Ammon's horn (tissue), 1 donor: ENCODE measurements at regions not wholly inside any gene's neighbourhood (a gene's known extent, or its start where the extent isn't known, plus 50 kb on each side); places are given as distances from the start of the nearest gene placed in this dataset.
A peak's percentile ranks its signal among the peaks of the same experiment; 100 is the strongest.
"Not testable (repeated sequence)": the region's sequence is repeated elsewhere in the genome, so short reads cannot be mapped to it uniquely, and the experiment has no call there.

Experiments
- DNase-seq: peaks from one replicate; pipeline ENCODE4 v3.0.0-alpha.2; 2016; ENCODE audit warnings: low spot score

DNA sequence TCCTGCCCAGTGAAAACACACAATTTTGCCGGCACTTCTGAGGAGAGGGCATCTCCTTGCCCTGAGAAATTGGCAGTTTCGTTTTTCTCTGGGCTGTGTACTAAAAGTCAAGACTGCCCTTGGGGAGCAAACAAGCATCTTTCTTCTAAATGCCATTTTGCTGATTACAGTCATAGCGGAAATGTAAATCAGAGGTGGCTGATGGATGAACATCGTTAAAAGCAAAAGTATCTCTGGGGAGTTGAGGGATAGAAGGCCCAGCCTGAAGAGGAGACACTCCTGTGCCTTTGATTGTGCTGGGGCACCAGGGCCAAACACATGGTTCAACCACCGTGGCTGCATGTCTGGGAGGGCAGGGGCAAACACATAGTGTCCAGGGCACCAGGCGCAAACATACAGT, 49.8 kb downstream of the ABCC12 start:
- DNase-seq = no peak

DNA sequence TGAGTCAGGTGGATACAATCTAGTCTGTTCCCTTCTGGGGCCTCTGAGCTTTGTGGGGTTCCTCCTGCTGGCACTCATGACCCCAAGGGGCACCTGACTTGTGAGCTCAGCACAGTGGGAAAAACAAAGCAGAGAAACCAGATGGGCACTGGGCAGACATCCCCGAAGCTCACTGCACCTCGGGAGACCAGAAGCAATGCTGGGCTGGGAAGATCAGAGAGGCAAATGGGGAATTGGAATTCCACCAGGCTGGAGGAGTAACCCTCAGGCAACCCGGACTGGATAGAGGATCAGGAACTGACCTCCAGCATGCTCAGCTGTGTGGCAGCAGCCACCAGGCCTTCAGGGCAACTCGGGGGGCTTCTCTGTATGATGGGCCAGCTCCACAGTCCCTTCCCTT, 50.3 kb downstream of the ABCC12 start:
- DNase-seq = no peak

DNA sequence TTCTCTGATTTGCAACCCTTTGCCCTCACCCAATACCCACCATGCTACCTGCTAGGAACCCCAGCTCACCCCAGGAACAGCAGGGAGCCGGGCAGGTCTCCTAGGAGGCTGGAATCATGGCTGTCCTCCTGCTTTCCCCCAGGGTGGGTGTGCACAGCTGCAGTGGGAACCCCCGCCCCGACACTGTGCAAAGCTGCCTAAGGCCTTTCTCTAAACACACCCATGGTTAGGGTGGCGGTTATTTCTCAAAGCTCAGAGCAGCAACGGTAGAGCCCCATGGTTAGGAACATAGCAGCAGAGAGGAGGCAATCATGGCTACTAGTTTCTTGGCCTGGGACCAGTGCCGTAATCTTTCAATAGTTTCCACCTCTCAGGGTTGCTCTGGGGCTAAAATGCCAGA, 52.2 kb downstream of the ABCC12 start:
- DNase-seq = no peak

DNA sequence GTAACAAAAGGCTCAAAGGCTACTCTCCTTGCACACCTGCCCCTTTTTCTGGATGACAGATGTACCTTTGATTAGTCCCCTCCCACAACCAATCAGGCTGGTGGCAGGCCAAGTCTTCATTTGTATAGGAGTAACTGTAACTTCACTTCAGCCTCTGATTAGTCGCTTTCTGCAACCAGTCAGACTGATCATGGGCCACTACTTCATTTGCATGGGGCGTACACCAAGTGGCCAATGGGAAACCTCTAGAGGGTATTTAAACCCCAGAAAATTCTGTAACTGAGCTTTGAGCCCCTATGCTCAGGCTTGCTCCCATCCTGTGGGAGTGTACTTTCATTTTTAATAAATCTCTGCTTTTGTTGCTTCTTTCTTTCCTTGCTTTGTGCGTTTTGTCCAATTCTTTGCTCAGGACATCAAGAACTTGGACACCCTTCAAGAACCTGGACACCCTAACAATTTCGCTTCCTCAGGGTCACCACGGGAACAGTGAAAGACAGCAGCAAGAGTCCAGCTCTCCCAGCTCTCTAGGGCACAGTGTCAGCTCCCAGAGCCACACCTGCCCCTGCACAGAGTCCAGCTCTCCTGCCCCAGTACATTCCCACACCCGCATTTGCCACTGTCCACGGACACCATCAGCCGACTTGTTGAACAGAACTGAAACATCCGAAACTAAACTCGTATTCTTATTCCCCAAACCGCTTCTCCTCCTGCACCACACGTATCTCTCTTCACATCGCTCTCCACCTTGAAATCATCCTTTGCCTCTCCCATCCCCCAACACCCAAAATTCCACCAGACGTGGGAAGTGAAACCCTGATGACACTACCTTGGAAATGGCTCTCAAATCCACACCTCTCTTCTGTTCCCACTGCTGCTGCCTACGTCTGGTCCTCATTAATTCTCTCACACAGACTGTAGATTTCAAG, 53.4 kb downstream of the ABCC12 start:
- no peak for DNase-seq

DNA sequence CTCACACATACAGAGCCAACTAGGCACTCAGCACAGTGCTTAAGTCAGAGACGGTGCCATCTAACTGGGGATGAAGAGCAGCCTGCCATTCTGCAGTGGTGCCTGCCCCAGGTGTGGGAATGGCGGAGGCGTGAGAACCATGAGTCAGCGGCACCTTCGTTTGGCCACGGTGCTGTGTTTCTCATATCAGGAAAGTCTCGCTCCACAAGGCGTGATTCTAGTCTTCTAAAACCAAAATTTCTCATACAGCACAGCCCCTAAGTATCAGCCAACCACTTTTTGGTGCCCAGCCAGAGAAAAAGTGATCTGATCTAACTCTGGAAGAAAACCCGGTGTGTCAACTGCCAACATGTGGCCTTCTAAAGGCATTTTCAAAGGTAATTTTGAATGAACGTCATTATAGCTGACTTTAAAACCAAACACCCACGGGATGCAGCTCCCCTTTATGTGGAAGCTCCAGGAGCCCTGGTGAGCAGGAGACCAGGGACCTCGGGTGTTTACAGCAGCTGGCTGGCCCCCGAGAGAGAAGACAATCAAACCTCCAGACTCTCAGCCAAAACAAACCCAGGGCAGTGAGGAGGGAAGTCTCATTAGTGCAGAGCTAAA, 54.6 kb downstream of the ABCC12 start:
- DNase-seq = no peak

DNA sequence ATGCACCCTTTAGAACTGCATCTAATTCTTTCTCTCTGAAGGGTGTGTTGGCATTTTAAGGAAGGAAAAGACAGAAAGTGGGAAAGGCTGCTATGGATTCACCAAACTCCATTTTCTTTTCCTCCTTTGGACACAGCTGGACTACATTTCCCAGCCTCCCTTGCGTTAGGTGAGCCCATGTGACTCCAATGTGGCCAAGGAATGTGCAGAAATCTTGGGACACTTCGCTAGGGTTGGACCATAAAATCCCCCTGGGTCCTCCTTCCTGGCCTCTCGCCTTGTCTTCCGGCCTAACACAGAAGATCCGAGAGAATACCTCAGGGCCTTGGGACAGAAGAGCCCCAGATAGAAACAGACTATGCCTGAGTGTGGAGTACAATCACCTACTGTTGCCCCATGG, 56.3 kb downstream of the ABCC12 start:
- DNase-seq = no peak

DNA sequence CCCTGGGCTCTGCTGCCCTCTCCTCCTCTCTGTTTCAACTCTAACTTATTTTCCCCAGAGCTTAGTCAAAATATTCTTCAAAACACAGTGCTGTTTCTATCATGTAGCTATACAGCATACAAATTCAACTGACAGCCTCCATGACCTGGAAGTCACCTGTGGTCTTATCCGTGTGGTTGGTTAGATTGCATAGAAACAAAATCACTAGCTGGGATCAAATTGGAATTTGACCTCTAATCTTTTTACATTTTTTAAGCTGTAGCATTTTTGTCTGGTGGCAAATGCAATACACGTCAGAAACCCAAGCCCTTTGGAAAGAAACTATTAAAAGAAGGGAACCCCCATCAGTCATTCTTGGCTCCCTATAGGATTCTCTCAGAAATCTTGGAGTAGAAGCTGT, 57.3 kb downstream of the ABCC12 start:
- DNase-seq = no peak

DNA sequence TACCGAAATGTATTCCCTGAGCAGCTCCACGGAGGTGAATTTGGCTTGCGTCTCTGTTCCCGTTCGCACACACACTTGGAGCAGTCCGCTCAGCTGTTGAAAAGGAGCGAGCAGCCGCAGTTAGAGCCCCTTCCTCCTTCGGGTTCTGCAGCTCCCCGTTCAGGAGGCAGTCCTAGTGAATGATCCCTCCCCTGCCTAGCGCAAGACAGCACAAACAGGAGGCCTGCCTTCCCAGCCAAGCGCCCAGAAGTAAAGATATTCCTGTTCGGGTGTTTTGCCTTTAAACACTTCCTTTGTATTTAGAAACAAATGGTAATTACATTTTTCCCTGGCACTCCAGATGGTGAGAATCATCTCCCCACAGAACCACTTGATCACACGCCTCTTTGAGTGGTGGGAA, 64.7 kb downstream of the ABCC12 start:
- DNase-seq = peak; percentile 31

DNA sequence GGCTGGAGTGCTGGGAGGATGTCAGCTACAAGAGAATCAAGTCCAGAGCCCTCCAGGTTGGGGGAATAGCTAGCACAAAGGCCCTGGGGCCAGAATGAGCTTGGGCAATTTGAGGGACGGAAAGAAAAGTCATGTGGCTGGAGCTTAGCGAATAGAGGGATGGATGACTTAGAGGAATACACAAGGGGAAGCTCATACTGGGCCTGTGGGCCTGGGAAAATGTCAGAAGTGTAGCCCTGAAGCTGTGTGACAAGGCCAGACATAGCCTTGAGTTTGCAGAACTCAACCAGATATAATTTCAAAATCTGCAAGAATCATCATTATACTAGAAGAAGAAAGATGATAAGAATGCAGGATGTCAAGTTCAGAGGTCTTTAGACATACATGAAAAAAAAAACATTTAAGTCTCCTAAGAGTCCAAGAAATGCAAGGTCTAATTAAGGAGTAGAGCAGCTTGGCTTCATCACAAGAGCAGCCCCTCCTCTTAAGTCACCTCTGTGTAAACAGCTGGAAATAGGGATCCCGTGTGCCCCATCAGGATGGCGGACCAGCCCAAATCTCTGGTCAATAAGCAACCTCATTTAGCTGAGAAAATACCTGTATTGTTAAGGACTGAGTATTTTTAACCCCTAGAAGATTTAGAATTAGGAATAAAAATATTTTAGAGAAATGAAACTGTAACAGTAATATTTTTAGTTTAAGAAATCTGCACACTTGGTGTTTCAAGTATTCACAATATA, 66.6 kb downstream of the ABCC12 start:
- no peak for DNase-seq

DNA sequence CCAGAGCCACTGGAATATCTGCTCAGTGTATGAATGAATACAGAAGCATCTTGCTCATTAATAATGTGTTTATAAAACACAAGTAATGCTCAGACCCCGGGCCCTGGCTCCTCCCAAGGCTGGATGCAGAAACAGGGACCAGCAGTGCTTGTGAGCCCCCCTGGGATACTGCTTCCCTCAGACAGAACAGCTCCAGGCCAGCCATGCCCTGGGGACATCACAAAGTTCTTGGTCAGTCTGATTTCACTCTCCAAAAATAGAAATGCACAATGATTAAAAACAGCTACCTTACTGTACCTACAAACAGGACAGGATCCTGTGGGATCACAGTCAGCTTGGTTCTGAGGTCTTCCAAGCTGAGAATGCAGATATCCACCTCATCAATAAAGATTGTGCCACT, 68.2 kb downstream of the ABCC12 start:
- no peak for DNase-seq

DNA sequence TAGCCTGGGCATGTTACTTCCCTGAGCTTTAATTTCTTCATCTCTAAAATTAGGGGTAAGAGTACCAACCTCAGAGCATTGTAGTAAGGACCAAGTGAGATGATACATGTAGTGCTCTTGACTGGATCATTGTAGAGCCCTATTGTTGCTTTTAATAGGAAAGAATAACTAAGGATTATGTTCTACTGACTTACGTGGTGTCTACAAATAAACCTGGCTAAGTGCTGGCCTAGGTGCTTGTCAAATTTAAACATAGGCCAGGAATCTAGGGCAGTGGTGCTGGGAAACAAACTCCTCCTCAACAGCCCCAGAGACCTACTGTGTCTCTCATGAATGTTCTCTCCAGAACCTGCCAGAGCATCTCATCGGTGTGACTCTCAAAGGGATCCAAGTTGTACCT, 69.4 kb downstream of the ABCC12 start:
- no peak for DNase-seq

DNA sequence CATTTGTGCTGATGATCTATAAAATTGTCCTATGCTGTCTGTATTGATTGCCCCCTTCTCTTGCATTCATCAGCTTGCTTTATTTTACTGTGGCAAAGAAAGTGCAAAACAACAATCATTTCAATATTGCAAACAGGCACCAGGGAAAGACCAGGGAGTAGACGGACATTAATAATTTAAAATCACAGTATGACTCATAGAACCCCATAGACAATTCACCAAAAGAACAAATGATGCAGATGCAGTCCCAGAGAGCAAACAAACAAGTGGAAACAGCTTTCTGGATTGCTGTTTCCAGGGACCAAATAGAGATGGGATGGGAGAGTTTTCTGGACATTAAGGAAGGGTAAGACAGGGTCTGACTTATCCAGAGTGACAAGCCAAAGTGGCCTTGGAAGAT, 70.1 kb downstream of the ABCC12 start:
- no peak for DNase-seq

DNA sequence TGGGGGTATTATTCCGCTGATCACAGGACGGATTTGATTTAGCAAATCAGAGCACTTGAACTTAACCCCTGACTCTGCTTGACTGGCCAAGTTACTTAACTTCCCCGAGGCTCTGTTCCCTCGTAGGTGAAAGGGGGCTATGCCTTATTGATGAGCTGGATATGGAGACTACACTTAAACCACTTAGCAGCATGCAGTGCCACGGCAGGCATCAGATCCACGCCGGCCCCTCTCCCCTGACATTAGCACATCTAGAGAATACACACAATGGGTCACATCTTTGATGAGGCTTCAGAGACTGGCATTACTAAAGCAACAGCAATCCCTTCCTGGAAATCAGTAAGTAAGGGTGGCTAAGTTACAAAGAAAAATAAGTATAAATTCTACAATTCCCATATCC, 71.0 kb downstream of the ABCC12 start:
- DNase-seq = no peak

DNA sequence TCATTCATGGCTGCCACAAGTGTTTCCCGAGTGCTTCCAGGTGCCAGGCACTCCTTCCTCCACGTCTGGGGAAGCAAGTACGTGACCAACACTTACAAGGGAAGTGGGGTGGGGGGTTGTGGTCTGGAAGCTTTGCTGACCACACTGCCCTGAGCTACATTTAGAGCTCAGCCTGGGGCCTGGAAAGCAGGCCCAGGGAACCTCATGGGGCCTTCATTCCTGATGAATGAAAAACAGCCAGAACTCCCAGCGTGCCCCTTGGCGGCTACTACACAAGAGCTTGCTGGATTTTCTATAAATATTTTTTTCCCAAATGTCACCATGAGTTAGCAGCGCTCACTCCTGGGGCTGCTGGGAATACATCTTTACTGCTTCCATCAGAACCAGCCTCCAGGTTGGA, 73.3 kb downstream of the ABCC12 start:
- DNase-seq = no peak

DNA sequence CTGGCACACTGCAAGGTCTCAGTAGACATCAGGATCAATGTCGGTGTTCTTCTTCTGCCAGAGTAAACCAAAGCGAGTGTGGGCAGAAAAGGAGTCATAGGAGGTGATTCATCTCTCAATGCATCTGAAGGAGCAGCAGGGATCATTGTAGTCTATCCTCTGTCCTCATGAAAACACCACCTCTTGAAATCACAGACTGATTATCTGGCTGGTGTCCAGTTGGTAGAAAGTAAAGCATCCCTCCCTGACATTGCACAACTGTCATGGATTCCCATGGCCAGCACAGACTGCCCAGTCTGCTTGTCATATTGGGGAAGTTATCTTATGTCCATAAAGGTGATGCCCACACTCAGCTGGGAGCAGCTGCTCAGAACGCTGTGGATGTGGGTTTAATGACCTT, 74.1 kb downstream of the ABCC12 start:
- DNase-seq = no peak

DNA sequence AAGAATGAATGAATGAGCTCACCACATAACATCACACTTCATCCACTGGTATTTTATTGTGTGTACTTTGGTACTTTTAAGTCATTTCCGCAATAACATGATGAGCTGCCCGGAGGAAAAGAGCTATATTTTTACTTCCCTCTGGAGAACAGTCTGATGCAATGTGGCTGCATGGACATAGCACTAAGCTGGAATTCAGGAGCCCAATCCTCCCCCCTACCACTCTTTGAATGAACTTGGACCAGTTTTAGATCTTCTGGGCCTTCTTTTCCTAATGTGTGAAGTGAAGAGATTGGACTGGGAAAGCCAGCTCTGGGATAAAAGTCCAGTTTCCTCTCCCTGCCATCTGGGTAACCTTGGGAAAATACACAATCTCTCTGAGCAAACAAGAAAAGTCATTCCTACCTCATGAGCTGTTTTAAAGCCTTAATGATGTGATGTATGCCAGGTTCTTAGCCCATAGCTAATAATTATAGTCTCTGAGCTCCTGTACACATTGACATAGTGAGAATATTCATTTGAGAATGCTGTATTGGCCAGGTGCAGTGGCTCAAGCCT, 79.3 kb downstream of the ABCC12 start:
- no peak for DNase-seq

DNA sequence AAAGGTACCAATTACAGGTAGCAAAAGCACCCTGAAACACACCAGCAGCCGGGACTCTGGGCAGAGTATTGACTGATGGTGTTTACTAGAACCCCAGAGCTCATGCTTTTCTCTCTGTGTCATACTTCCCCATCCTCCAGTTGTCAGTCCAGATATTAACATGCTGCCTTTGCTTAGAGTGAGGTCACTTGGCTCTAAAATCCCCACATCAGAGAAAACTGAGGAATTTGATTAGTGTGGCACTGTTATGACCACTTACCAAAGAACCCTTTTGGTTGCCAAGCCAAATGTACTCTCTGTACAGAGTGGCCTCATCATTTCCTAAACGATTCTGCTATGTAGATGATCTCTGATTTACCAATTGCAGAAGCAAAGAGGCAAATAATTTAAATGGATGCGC, 80.4 kb downstream of the ABCC12 start:
- DNase-seq = no peak

DNA sequence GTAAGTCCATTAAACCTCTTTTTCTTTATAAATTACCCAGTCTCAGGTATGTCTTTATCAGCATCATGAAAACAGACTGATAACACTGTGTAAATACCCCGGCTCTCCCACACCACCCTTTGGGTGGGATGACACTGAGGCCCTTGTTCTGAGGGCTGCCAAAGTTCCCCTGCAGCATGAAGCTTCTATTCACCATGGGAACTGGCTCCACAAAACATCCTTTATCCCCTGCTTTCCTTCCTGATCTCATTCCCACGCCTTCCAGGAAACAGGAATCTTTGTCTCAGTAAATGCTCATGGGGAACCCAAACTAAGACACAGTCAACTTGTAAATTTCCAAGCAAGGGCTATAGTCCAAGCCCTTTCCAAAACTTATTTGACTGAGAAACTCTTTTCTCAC, 88.4 kb downstream of the ABCC12 start:
- no peak for DNase-seq

DNA sequence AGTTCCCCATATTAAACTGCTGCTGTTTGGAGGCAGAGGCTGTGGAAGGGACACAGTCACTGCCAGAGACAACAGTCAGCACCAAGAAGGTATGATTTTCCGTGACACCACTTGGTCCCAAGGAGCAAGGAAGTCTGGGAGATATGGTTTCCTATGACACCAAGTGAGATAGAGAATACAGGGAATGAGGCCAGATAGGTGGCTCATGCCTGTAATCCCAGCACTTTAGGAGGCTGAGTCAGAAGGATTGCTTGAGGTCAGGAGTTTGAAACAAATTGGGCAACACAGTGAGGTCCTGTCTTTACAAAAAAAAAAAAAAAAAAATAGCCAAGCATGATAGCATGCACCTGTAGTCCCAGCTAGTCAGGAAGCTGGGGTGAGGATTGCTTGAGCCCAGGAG, 90.8 kb downstream of the ABCC12 start:
- no peak for DNase-seq

DNA sequence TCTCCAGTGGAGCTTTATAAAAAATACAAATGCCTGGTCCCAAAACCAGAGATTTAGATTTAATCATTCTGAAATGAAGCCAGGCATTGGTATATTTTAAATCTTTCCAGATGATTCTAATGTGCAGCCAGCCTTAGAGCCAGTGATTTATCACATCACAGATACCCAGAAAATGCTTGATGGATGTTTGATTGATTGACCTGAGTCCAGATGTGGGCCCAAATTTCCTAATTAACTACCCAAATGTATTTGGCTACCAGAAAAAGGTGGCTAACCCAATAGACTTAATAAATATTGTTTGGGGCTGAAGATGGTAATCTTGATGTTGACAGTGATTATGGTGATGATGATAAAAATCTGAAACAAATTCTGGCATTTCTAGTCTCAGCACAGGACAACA, 93.1 kb downstream of the ABCC12 start:
- DNase-seq = no peak

DNA sequence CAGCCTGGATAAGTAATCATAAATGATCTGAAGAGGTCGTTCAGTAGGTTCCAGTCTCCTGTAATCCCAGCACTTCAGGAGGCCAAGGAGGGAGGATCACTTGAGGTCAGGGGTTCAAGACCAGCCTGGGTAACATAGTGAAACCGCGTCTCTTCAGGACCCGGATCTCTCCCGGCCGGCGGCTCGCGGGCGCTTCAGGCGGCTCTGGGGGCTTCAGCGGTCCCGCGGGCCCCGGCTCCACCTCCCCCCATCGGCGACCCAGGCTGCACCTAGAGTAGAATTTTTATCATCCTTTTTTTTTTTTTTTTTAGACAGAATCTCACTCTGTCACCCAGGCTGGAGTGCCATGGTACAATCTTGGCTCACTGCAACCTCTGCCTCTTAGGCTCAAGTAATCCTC, 95.9 kb downstream of the ABCC12 start:
- DNase-seq = no peak

DNA sequence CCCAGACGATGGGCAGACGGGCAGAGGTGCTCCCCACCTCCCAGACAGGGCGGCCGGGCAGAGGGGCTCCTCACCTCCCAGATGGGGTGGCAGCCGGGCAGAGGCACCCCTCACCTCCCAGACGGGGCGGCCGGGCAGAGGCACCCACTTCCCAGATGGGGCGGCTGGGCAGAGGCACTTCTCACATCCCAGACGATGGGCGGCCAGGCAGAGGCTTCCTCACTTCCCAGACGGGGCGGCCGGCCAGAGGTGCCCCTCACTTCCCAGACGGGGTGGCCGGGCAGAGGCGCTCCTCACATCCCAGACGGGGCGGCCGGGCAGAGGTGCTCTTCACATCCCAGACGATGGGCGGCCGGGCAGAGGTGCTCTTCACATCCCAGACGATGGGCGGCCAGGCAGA, 96.6 kb downstream of the ABCC12 start:
- DNase-seq = not testable (repeated sequence)

DNA sequence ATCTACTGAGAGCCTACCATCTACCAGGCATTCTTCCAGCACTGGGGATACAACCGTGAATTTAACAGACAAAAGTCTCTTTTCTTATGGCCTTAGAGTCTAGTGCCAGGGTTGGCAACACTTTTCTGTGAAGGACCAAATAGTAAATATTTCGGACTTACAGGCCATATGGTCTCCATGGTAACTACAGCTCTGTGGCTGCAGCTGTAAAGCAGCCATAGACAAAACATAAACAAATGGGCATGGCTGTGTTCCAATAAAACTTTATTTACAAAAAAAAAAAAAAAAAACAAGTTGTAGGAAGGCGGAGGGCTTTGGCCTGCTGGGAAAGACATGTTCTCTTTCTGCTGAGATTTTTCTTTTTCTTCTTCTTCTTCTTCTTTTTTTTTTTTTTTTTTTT, 98.7 kb downstream of the ABCC12 start:
- no peak for DNase-seq
